ENCODE measurements at regions not wholly inside any gene's neighbourhood (a gene's known extent, or its start where the extent isn't known, plus 50 kb on each side); places are given as distances from the start of the nearest gene placed in this dataset.

GRCh38 chr4:86512631-86513030 is 81.5 kb upstream of the PTPN13 start:
- TF ChIP-seq EZH2phosphoT487 (IDR thresholded peaks at IDR 0.05; ENCODE audit: insufficient read depth, low read depth) (no peak), EZH2 (IDR thresholded peaks at IDR 0.05; ENCODE audit: insufficient read depth, poor library complexity, severe bottlenecking) (no peak)
